ENCODE measurements at regions not wholly inside any gene's neighbourhood (a gene's known extent, or its start where the extent isn't known, plus 50 kb on each side); places are given as distances from the start of the nearest gene placed in this dataset.

GRCh38 chr16:73213732-73214455 lies 166.0 kb upstream of the ZFHX3 start:
- no peaks in the 10 kb centered on the region for H3K36me3 ChIP-seq
- WGBS, 4 donors, result 79 to 82% (median 80%) methylated on average over 10 of the region's 10 CpGs
- intact Hi-C loops (cut with DNase I), result no loop called here
- no peaks in the 10 kb centered on the region for H3K27me3 ChIP-seq
- ATAC-seq (no peak), DNase-seq (no peak)
- peaks cover 0 to 6% (median 0%) of the 10 kb centered on the region in 12 donors for H3K9me3 ChIP-seq
- peaks cover 0 to 16% (median 0%) of the 10 kb centered on the region in 12 donors for H3K4me1 ChIP-seq
- no peak overlapping the region for H3K4me3 ChIP-seq
- no peak for TF ChIP-seq POLR2A (IDR thresholded peaks at IDR 0.05)
- no peak for TF ChIP-seq CTCF (IDR thresholded peaks at IDR 0.05)
- peak overlapping the region in 1 of 12 donors; percentile 19 for H3K27ac ChIP-seq

- DNase-seq, result no peak
- no peak for TF ChIP-seq CTCF (IDR thresholded peaks at IDR 0.05)
- no peak for TF ChIP-seq POLR2A (IDR thresholded peaks at IDR 0.05)
- intact Hi-C loops (cut with DNase I), result no loop called here
- Histone ChIP-seq H3K9me3 (peaks cover 0 to 6% (median 0%) of the 10 kb centered on the region in 12 donors), H3K27me3 (no peaks in the 10 kb centered on the region), H3K4me3 (no peak overlapping the region), H3K4me1 (peaks cover 0 to 16% (median 0%) of the 10 kb centered on the region in 12 donors), H3K36me3 (no peaks in the 10 kb centered on the region), H3K27ac (no peak overlapping the region)
- WGBS, 4 donors, result 73 to 83% (median 81%) methylated on average over 4 of the region's 4 CpGs
- no peak for ATAC-seq
Observed at GRCh38 chr16:73212431-73212830, 164.5 kb upstream of the ZFHX3 start.

GRCh38 chr16:73210686-73211085 lies 162.8 kb upstream of the ZFHX3 start:
- Histone ChIP-seq H3K27ac (no peak overlapping the region), H3K9me3 (no peaks in the 10 kb centered on the region), H3K4me3 (no peak overlapping the region), H3K27me3 (no peaks in the 10 kb centered on the region), H3K36me3 (no peaks in the 10 kb centered on the region), H3K4me1 (peaks cover 0 to 13% (median 0%) of the 10 kb centered on the region in 12 donors)
- intact Hi-C loops (cut with DNase I), result no loop called here
- ATAC-seq (no peak), DNase-seq (no peak)
- WGBS, 4 donors, result 69 to 88% (median 79%) methylated on average over 1 of the region's 1 CpG
- TF ChIP-seq CTCF (IDR thresholded peaks at IDR 0.05) (no peak), POLR2A (IDR thresholded peaks at IDR 0.05) (no peak)

- WGBS, 4 donors, result 79 to 92% (median 90%) methylated on average over 4 of the region's 4 CpGs
- no peaks in the 10 kb centered on the region for H3K27me3 ChIP-seq
- ATAC-seq, result no peak
- TF ChIP-seq CTCF (IDR thresholded peaks at IDR 0.05) (no peak), POLR2A (IDR thresholded peaks at IDR 0.05) (no peak)
- H3K4me1 ChIP-seq, result peaks cover 0 to 10% (median 0%) of the 10 kb centered on the region in 12 donors
- no peaks in the 10 kb centered on the region for H3K36me3 ChIP-seq
- intact Hi-C loops (cut with DNase I), result no loop called here
- H3K27ac ChIP-seq, result no peak overlapping the region
- DNase-seq, result no peak
- H3K9me3 ChIP-seq, result no peaks in the 10 kb centered on the region
- H3K4me3 ChIP-seq, result no peak overlapping the region
Observed at GRCh38 chr16:73210084-73210483, 162.2 kb upstream of the ZFHX3 start.
